ENCODE measurements at regions not wholly inside any gene's neighbourhood (a gene's known extent, or its start where the extent isn't known, plus 50 kb on each side); places are given as distances from the start of the nearest gene placed in this dataset.

DNA sequence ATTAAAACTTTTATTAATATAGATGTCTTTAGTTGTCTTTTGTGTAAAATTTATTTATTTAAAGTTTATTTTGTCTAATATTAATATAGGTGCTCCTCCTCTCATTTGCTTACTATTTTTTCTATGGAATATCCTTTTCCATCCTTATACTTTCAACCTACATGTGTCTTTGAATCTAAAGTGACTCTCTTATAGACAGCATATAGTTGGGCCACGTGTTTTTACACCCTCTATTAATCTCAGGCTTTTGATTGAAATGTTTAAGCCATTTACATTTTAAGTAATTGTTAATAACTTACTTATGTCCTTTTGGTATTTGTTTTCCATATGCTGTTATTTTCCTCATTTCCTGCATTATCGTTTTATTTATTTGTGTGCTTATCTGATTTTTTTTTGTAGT is 74.4 kb upstream of the LRFN5 start:
- Histone ChIP-seq H2AFZ (no peak overlapping the region), H3K36me3 (ENCODE audit: insufficient read depth) (no peaks in the 10 kb centered on the region), H4K20me1 (replicated peaks; ENCODE audit: insufficient read depth) (no peaks in the 10 kb centered on the region), H3K4me2 (no peak overlapping the region), H3K27me3 (ENCODE audit: insufficient read depth) (no peaks in the 10 kb centered on the region), H3K4me3 (no peak overlapping the region), H3K79me2 (replicated peaks; ENCODE audit: insufficient read depth) (no peaks in the 10 kb centered on the region), H3F3A (replicated peaks; ENCODE audit: low read depth) (no peaks in the 10 kb centered on the region), H3K4me1 (ENCODE audit: insufficient read depth) (no peaks in the 10 kb centered on the region), H3K9me2 (ENCODE audit: insufficient read depth) (no peaks in the 10 kb centered on the region), H3K27ac (ENCODE audit: low read depth) (no peak overlapping the region)
- Mint-ChIP-seq H3K27me3 (ENCODE audit: insufficient read depth, low read depth, poor library complexity) (no peaks in the 10 kb centered on the region), H3K9me3 (no peaks in the 10 kb centered on the region), H3K4me1 (no peaks in the 10 kb centered on the region), H3K27ac (no peak overlapping the region), H3K4me3 (no peak overlapping the region), H3K36me3 (ENCODE audit: low read depth) (no peaks in the 10 kb centered on the region)
- no peak for ATAC-seq
- DNase-seq (ENCODE audit: low spot score): no peak
- no peak for TF ChIP-seq NANOG (IDR thresholded peaks at IDR 0.05; ENCODE audit: borderline replicate concordance)
- TF ChIP-seq POLR2AphosphoS5 (IDR thresholded peaks at IDR 0.05; ENCODE audit: low read depth): no peak
- TF ChIP-seq ZNF331 (CRISPR knock-in tag; IDR thresholded peaks at IDR 0.05; ENCODE audit: low read depth): no peak
- TF ChIP-seq CREB1 (CRISPR knock-in tag; IDR thresholded peaks at IDR 0.05; ENCODE audit: low read depth): no peak
- TF ChIP-seq, protein P1, sequence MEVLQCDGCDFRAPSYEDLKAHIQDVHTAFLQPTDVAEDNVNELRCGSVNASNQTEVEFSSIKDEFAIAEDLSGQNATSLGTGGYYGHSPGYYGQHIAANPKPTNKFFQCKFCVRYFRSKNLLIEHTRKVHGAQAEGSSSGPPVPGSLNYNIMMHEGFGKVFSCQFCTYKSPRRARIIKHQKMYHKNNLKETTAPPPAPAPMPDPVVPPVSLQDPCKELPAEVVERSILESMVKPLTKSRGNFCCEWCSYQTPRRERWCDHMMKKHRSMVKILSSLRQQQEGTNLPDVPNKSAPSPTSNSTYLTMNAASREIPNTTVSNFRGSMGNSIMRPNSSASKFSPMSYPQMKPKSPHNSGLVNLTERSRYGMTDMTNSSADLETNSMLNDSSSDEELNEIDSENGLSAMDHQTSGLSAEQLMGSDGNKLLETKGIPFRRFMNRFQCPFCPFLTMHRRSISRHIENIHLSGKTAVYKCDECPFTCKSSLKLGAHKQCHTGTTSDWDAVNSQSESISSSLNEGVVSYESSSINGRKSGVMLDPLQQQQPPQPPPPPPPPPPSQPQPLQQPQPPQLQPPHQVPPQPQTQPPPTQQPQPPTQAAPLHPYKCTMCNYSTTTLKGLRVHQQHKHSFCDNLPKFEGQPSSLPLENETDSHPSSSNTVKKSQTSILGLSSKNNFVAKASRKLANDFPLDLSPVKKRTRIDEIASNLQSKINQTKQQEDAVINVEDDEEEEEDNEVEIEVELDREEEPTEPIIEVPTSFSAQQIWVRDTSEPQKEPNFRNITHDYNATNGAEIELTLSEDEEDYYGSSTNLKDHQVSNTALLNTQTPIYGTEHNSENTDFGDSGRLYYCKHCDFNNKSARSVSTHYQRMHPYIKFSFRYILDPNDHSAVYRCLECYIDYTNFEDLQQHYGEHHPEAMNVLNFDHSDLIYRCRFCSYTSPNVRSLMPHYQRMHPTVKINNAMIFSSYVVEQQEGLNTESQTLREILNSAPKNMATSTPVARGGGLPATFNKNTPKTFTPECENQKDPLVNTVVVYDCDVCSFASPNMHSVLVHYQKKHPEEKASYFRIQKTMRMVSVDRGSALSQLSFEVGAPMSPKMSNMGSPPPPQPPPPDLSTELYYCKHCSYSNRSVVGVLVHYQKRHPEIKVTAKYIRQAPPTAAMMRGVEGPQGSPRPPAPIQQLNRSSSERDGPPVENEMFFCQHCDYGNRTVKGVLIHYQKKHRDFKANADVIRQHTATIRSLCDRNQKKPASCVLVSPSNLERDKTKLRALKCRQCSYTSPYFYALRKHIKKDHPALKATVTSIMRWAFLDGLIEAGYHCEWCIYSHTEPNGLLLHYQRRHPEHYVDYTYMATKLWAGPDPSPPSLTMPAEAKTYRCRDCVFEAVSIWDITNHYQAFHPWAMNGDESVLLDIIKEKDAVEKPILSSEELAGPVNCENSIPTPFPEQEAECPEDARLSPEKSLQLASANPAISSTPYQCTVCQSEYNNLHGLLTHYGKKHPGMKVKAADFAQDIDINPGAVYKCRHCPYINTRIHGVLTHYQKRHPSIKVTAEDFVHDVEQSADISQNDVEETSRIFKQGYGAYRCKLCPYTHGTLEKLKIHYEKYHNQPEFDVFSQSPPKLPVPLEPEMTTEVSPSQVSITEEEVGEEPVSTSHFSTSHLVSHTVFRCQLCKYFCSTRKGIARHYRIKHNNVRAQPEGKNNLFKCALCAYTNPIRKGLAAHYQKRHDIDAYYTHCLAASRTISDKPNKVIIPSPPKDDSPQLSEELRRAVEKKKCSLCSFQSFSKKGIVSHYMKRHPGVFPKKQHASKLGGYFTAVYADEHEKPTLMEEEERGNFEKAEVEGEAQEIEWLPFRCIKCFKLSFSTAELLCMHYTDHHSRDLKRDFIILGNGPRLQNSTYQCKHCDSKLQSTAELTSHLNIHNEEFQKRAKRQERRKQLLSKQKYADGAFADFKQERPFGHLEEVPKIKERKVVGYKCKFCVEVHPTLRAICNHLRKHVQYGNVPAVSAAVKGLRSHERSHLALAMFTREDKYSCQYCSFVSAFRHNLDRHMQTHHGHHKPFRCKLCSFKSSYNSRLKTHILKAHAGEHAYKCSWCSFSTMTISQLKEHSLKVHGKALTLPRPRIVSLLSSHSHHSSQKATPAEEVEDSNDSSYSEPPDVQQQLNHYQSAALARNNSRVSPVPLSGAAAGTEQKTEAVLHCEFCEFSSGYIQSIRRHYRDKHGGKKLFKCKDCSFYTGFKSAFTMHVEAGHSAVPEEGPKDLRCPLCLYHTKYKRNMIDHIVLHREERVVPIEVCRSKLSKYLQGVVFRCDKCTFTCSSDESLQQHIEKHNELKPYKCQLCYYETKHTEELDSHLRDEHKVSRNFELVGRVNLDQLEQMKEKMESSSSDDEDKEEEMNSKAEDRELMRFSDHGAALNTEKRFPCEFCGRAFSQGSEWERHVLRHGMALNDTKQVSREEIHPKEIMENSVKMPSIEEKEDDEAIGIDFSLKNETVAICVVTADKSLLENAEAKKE (CRISPR knock-in tag; IDR thresholded peaks at IDR 0.05): no peak
- no peak for TF ChIP-seq ZNF114 (CRISPR knock-in tag; IDR thresholded peaks at IDR 0.05)
- TF ChIP-seq, protein P2, sequence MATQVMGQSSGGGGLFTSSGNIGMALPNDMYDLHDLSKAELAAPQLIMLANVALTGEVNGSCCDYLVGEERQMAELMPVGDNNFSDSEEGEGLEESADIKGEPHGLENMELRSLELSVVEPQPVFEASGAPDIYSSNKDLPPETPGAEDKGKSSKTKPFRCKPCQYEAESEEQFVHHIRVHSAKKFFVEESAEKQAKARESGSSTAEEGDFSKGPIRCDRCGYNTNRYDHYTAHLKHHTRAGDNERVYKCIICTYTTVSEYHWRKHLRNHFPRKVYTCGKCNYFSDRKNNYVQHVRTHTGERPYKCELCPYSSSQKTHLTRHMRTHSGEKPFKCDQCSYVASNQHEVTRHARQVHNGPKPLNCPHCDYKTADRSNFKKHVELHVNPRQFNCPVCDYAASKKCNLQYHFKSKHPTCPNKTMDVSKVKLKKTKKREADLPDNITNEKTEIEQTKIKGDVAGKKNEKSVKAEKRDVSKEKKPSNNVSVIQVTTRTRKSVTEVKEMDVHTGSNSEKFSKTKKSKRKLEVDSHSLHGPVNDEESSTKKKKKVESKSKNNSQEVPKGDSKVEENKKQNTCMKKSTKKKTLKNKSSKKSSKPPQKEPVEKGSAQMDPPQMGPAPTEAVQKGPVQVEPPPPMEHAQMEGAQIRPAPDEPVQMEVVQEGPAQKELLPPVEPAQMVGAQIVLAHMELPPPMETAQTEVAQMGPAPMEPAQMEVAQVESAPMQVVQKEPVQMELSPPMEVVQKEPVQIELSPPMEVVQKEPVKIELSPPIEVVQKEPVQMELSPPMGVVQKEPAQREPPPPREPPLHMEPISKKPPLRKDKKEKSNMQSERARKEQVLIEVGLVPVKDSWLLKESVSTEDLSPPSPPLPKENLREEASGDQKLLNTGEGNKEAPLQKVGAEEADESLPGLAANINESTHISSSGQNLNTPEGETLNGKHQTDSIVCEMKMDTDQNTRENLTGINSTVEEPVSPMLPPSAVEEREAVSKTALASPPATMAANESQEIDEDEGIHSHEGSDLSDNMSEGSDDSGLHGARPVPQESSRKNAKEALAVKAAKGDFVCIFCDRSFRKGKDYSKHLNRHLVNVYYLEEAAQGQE (IDR thresholded peaks at IDR 0.05; ENCODE audit: unreplicated experiment): no peak
- no peak for TF ChIP-seq EZH2 (IDR thresholded peaks at IDR 0.05; ENCODE audit: low read depth, unreplicated experiment)
- TF ChIP-seq JUNB (IDR thresholded peaks at IDR 0.05; ENCODE audit: unreplicated experiment): no peak
- TF ChIP-seq STAT1 (IDR thresholded peaks at IDR 0.05; ENCODE audit: unreplicated experiment): no peak
- TF ChIP-seq, protein P3, sequence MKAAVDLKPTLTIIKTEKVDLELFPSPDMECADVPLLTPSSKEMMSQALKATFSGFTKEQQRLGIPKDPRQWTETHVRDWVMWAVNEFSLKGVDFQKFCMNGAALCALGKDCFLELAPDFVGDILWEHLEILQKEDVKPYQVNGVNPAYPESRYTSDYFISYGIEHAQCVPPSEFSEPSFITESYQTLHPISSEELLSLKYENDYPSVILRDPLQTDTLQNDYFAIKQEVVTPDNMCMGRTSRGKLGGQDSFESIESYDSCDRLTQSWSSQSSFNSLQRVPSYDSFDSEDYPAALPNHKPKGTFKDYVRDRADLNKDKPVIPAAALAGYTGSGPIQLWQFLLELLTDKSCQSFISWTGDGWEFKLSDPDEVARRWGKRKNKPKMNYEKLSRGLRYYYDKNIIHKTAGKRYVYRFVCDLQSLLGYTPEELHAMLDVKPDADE (IDR thresholded peaks at IDR 0.05): no peak

Measured in GM23338 (cell line).